ENCODE measurements at regions not wholly inside any gene's neighbourhood (a gene's known extent, or its start where the extent isn't known, plus 50 kb on each side); places are given as distances from the start of the nearest gene placed in this dataset.

GRCh38 chr1:198978523-198978922, 339.7 kb downstream of the PTPRC start:
- no peak for TF ChIP-seq ZNF292 (tag by site-specific recombination; IDR thresholded peaks at IDR 0.05; ENCODE audit: borderline replicate concordance, low read depth)
- TF ChIP-seq BCL11A (tag by site-specific recombination; IDR thresholded peaks at IDR 0.05; ENCODE audit: low read depth) = no peak
- TF ChIP-seq ZNF658 (tag by site-specific recombination; IDR thresholded peaks at IDR 0.05) = no peak

All from HEK293 (cell line).